ENCODE measurements at regions not wholly inside any gene's neighbourhood (a gene's known extent, or its start where the extent isn't known, plus 50 kb on each side); places are given as distances from the start of the nearest gene placed in this dataset.
"Not testable (repeated sequence)": the region's sequence is repeated elsewhere in the genome, so short reads cannot be mapped to it uniquely, and the experiment has no call there.

DNA sequence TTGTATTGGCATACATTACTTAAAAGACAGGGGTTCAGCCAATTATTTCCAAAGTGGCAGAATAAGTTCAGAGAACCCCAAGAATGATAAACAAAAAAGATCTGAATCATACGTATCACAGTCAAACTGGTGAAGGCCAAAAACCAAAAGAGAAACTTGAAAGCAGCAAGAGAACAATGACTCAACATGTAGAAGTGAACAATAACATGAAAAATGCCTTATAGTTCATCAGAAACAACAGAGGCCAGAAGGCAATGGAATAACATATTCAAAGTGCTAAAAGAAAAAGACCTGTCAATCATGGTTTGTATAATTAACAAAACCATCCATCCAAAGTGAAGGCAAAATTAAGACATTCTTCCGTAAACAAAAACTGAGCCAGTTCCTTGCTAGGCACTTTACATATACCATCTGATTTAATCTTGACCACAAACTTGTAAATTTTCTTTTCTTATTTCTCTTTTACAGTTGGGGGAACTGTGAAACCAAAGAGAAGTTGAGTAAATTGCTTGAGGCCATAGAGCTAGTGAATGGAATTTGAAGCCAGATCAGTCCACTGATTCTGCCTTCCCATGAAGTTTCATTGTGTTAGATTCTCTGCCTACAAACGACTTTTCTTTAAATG, 232.1 kb upstream of the SEL1L start:
- no peak for DNase-seq

DNA sequence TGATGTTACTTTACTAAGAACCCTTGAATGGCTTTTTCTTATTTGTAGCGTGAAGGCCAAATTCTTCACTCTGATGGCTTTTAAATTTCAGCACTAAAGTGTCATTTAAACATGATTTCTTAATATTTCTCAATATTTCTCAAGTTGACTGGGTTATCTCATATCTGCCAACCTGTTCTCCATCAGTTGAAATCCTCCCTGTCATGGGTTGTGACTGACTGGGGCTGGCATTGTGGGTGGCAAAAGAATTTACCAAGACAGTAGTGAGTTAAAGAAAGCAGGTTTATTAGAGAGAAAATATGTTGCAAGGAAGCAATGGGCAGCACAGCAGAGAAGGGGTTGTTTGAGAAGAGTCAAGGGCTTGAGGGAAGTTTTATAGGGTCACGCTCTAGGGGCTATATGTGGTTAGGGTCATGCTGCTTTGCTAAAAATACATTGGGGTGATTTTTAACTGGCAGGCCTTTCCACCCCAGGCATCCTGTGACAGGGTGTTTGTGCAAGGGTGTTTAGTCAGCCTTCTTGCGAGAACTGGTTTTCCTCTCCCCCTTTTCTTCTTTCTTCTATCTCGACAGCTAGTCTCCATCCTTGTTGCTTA, 232.8 kb upstream of the SEL1L start:
- no peak for DNase-seq

DNA sequence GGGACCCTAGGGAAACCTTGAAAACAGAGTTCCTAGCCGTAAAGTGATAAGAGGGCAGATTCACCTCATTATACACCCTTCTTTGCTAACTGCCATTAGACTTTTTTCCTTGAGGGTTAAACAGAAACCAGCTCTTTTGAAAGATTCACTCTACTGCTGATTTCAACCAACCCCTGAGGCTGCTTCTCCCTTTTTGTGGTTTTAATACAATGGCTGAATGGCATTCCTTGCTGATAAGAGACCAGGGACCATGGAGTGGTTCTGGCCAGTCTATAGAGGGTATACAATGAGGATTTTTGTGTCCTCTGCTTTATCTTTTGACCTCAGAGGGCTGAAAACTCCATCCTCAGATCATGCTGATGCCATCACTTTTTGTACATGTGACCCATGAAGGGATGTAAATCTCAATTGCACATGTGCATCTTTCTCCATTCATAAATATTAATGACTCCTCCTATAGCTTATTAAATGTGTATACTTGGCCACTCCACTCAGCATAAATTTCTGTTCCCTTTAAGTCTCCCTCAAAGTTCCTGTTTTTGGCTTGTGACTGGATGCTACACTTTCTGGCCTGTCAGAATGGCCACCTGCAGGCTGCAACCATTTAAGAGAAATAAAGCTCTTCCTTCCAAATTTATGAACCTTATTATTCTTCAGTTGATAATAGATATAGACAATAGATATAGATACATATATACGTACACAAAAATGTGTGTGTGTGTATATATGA, 233.8 kb upstream of the SEL1L start:
- DNase-seq, result no peak

DNA sequence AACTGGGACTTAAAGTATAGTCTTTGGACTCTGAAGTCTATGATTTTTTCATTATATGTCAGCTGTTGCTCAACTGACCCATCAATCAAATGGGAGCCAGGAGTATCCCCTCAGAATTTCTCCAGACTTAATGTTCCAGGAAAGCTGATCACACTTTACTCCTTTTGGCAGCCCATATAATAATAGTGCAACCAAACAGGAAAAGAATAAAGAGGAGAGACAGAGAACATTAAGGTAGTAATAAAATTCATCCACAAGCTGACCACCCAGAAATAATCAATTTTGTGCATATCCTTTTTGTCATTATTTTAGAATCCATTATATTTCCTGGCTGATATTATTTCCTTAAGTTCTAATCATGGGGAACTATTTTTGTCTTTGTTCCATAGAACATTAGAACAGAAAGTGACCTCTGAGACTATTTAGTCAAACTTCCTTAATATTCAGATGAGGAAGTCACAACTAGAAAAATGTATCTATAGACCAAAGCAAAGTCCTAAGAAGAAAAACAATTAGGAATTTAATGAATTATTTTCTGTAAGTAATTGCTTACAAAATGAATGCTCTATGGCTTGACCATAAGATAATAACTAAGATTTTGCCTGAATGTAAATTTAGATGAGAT, 238.1 kb upstream of the SEL1L start:
- no peak for DNase-seq

DNA sequence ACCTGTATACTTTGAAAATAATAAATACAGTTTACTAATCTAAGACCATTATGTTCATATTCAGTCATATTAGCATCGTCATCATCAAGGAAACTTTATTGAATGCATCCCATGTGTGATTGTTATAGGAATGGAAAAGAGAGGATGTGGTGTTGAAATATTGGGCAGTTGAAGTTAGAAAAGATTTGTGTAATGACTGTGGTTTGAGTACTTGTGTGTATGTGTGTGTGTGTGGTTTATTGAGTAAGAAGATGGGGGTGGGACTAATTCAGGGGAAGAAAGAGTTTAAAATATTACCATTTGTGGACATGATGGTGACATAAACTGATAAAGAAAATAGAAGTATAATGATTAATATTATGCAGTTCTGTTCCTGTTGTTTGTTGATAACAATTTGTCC, 238.7 kb upstream of the SEL1L start:
- no peak for DNase-seq

DNA sequence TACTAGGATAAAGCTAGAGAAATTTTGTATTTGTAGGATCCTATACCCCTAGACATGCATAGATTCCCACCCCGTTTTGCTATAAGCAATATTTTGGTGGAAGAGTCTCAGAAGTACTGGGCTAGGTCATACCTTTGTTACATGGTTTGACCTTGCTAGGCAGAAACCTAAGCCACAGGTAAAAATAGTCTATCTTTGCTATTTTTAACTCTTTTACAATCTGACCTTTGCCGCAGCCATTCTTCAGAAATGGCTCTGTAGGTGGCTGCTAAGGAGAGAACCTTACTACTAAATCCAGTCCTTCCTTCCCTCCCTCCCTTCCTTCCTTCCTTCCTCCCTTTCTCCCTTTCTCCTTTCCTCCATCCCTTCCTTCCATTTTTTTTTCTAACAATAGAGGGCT, 242.9 kb upstream of the SEL1L start:
- DNase-seq, result no peak

DNA sequence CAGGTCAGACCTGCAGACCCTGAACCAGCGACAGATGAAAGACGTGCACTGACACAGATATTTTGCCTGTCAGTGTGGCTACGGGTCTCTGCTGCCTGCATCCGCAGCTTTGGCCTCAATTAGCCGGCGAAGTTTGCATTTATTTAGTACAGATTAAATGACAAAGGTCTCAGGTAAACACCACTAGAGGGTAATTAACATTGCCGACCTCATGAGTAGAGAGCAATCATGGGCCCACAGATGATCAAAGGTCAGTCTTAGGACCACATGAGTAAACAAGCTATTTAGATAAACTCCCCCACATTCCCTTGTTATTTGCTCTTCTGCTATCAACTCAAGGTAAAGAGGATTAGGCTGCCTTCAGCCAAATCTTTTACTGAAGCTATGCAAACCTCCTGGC, 248.1 kb upstream of the SEL1L start:
- DNase-seq, result not testable (repeated sequence)

DNA sequence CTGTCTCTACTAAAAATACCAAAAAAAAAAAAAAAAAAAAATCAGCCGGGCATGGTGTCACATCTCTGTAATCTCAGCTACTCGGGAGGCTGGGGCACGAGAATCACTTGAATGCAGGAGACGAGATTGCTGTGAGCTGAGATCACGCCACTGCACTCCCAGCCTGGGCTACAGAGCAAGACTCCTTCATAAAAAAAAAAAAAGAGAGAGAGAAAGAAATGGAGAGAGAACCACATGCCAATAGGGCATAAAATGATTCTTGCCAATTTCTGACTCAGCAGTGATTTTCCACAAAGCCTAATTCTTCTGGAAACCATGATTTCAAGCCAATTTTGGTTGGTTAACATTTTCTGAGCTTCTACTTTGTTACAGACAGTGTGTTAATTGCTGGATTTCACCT, 250.4 kb upstream of the SEL1L start:
- no peak for DNase-seq

DNA sequence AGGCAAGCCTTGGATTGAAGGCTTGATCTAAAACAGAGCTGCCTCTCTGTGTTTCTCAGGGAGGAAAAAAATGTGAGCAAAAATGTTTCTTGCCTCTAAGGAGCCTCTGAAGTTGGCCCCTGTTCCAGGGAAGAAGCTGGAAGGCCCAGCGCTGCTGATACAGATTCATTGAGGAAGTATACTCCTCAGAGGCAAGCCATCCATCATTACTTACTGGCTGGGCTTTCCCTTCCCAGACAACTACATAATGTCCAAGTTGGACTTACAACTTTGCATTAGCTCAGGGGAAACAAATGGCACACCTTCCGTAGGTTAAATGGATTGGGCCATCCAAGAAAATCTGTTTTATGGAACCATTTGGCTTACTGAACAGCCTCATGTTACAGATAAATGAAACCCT, 263.7 kb upstream of the SEL1L start:
- DNase-seq, result no peak

DNA sequence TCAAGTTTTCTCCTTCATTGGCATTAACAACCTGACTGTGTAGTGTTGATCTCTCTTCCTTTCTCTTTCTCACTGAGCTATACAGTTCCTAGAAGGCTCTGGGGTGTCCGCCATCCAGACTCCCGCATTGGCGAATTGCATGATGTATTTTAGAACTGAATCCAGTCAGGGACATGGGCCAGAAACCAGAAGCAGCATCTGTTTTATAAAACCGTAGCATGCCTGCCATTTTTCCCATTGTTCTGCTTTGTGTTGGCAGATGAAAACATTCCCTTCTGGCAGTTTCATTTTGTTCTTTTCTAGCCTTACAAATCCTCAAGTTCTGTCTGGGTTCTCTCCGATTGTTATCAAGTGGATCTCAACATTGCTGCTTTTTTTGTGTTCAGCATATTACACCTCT, 268.3 kb upstream of the SEL1L start:
- no peak for DNase-seq

DNA sequence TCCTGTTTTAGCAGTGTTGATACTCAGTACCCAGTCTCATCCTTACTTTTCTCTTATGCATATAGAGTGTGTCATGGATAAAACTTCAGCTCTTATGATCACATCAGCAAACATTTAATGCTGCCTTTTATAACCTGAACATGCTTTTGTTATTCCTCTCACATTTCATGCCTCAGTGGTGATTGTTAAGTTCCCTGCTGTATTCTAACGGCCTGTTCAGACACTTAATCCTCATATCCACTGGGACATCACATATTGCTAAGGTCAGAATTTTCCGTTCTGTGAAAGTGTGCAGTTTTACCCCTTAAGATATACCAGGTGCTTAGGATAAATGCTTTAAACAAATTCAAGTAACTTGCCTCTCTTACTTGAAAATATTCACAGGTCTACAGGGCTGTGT, 268.7 kb upstream of the SEL1L start:
- no peak for DNase-seq

DNA sequence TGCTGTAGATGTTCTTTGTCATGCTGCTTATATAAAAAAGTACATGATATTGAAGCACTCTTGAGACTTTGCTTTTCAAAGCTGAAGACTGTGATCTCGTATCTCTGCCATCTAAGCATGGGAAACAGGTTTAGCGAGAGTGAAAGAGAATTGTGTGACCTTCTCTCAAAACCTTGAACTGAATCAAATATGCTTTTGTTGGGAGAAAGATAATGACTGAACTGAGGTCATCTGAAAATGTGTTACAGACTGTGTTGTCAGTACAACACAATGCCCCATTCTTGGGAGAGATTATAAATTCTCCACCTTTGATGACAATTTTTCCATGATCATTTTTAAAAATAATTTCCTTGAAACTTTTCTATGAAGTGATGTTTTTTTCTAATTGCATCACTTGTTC, 272.1 kb upstream of the SEL1L start:
- DNase-seq, result no peak

DNA sequence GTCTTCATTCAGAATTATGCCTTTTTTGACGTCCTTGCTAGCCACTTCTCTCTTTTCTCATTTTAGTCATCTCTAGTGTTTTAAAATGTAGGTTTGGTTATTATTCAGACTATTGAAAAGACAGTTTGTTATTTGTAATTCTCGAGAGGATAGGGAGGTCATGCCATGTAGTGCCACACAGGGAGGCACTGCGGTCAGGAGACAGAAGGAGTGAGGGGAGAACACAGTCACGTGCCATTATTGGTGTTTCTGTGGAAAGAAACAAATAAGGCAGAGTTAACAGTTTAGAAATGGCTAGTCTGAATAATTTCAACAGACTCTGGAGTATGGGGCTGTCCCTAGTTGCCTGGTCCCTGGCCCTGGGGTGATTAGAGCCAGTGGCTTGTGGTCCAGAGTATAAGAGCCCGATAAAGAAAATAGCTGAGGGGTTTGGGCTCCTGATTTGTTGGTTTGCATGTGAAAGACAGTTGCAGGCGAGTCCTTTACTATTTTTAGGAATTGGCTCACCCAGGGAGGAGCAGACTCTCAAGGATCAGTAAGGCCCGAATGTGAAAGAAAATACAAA, 278.1 kb upstream of the SEL1L start:
- no peak for DNase-seq

DNA sequence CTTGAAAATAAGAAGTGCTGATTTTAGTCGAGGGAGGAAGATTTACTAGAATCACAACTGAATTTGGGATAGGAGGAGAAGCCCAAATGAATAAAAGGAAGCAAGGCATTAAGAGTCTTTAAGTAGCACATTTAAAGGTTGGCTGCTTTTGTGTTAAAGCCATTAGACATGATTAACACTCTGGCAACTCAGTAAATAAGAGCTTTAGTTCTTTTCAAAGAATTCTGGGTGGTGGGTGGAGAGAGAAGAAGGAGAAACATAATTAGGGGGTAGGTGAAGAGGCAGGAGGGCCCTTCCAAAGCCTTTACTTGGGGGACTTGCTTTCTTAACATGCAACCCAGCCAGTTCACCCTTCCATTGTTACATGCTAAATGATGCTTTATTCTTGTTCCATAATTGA, 284.6 kb upstream of the SEL1L start:
- no peak for DNase-seq

DNA sequence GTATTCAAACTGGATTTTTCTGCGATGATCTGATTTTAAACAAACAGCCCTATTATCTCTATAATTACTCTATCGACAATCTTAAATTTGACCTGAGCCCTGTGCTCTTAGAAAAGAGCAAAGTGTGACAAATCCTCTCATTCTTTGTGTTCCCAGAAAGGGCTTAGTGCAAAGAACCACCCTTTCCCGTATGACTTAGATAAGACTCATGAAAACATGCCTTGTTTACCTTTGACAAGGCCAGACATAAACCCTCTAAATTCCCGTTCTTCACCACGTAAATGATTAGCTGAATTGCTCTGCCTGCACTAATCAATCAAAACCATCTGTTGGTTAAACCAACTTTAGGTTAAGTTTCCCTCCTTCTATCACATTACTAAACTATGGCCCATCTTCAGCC, 285.7 kb upstream of the SEL1L start:
- no peak for DNase-seq

DNA sequence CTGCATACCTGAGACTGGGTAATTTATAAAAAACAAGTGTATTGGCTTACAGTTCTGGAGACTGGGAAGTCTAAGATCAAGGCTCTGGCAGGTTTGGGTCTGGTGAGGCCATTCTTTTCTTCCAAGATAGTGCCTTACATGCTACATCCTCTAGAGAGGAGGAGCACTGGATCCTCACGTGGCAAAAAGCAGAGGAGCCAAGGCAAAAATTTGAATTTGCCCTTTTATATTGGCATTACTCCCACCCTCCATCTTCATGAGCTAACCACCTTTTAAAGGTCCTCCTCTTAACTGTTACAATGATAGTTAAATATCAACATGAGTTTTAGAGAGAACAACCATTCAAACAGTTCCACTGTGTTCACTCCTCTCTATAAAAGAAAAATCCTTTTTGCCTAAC, 286.3 kb upstream of the SEL1L start:
- DNase-seq, result no peak

DNA sequence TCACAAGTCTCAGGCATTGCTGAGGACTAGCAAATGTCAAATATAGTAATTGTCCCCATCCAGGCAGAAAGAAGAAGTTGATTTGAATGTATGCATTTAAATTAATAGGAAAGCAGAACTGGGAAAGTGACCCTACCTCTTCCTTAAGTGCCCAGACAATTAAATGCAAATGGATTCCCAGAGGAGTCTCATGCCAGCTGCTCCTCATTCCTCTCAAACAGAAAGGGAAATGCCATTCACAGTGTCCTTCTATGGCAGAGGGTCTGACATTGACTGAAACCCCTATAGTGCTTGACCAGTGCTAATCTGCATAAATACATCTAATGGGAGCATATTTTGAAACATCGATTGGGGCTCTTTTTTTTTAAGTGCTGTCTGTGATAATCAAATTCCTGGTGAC, 292.4 kb upstream of the SEL1L start:
- DNase-seq, result no peak

DNA sequence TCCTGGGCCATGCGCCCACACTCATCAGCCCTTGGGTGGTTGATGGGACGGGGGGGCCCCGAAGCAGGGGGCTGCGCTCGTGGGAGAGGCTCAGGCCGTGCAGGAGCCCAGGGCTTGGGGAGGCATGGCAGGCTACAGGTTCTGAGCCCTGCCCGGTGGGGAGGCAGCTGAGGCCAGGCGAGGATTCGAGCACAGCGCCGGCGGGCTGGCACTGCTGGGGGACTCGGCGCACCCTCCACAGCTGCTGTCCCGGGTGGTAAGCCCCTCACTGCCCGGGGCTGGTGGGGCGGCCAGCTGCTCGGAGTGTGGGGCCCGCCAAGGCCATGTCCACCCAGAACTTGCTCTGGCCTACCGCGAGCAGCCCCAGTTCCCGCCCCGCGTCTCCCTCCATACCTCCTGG, 295.8 kb upstream of the SEL1L start:
- DNase-seq, result no peak

DNA sequence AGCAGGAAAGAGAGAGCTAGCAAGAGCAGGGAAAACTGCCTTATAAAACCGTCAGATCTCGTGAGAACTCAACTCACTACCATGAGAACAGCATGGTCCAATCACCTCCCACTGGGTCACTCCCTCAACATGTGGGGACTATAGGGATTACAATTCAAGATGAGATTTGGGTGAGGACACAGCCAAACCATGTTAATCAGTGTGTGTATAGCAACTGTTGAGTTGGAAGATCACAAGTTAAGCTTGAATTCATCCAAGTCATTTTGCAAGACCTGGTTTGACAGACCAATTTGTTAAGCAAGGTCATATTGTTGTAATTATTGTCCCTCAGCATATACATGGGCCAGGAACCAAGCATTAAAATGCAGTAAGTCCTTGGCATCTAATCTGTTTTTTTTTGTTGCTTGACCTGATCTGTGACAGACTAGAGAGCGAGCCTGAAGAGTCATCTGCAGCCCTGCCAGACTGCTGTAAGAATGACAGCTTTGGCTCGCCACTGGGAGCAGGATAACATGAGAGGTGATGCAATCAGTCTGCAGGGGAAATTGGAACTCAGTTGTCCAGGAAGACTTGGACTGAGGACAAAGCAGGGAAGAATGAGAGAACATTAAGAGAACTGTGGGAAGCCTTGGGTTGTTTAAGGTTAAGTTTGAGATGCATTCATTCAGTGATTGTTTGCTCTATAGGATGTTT, 297.6 kb upstream of the SEL1L start:
- no peak for DNase-seq

DNA sequence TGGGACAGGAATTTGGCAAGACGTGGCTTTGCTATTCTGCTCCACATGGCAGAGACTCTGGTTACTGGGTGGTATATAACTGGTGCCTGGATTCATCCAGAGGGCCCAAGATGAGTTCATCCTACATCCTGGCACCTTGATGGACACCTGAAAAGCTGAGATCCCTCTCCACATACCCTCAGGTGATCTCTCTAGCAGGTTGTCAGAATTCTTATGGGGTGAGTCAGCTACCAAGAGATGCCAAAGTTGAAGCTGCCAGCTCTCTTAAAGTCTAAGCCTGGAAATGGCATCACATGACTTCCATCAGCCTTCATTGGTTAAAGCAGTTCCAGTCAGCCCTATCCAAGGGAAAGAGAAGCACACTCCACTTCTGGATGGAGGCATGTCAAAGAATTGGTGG, 300.7 kb upstream of the SEL1L start:
- DNase-seq, result no peak

DNA sequence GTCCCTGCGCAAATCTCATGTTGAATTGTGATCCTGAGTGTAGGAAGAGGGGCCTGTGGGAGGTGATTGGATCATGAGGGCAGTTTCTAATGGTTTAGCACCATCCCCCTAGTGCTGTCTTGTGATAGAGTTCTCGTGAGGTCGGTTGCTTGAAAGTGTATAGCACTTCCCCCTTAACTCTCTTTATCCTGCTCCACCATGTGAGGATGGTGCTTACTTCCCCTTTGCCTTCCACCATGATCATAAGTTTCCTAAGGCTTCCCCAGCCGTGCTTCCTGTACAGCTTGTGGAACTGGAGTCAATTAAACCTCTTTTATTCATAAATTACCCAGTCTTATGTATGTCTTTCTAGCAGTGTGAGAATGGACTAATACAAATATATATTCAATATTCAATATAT, 303.7 kb upstream of the SEL1L start:
- no peak for DNase-seq

DNA sequence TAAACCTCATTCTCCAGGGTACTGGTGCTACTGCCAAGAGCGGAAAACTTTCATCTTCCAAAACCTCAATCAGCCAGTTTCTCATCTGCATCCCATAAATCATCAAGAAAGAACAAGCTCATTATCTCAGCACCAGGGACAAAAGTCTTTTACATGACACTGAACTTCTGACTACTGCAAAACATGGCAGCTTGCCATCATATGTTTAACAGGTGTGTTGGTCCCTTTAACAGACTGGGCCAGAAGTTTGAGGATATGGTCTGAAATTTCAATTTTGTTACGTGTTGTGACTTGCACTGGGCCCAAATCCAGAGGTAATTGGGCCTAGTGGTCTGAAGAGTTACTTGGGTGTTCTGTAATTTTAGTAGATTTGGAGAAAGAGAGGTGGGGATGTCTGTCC, 305.4 kb upstream of the SEL1L start:
- no peak for DNase-seq

DNA sequence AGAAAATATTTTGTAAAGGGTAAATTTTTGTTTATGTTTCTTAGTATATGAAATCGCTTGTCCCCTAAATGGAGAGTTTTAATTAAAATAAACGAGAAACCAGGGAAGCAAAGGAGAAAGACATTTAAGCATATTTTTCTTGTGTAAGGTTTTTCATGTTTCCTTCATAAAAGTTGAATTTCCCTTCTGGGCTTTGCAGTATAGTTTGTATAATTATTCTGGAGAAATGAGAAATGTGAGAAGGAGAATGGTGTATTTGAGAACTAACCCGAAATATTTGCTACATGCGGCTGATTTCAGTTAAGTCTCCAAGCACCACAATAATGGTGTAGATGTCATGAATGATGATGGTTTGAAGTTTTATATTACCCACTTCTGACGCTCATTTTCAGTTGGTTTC, 307.7 kb upstream of the SEL1L start:
- no peak for DNase-seq

Measured in CD4-positive, alpha-beta T cell treated with Interleukin-1 beta for 1 hour (primary cell).